Fibroblast of peridontal ligament (primary cell): ENCODE measurements at regions not wholly inside any gene's neighbourhood (a gene's known extent, or its start where the extent isn't known, plus 50 kb on each side); places are given as distances from the start of the nearest gene placed in this dataset.

Experiments used
- DNase-seq: peaks from one replicate; pipeline ENCODE4 v3.0.0-alpha.2; 2010; ENCODE audit errors: extremely low read depth

- no peak for DNase-seq
Observed at GRCh38 chr12:30507576-30507975, 188.1 kb downstream of the IPO8 start.

- no peak for DNase-seq
Observed at GRCh38 chr12:30506411-30506810, 189.3 kb downstream of the IPO8 start.

GRCh38 chr12:30501718-30502117, 194.0 kb downstream of the IPO8 start:
- DNase-seq = no peak

GRCh38 chr12:30500532-30500931, 195.1 kb downstream of the IPO8 start:
- DNase-seq = no peak

- DNase-seq = no peak
Observed at GRCh38 chr12:30485230-30485890, 210.3 kb downstream of the IPO8 start.

GRCh38 chr12:30484658-30485057, 211.0 kb downstream of the IPO8 start:
- no peak for DNase-seq

- DNase-seq = no peak
Observed at GRCh38 chr12:30482650-30483049, 213.0 kb downstream of the IPO8 start.

GRCh38 chr12:30473274-30473673, 222.4 kb downstream of the IPO8 start:
- no peak for DNase-seq

DNA sequence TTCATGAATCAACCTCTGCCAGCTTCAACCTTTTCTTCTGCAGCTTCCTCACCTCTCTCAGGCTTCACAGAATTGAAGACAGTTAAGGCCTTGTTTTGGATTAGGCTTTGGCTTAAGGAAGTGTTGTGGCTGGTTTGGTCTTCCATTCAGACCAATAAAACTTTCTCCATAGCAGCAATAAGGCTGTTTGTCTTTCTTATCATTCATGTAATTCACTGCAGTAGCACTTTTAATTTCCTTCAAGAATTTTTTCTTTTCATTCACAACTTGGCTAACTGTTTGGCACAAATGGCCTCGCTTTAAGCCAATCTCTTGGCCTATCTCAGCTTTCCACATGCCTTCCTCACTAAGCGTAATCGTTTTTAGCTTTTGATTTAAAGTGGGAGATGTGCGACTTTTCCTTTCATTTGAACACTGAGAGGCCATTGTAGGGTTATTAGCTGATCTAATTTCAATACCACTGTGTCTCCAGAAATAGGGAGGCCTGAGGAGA, 229.5 kb downstream of the IPO8 start:
- DNase-seq = no peak

DNA sequence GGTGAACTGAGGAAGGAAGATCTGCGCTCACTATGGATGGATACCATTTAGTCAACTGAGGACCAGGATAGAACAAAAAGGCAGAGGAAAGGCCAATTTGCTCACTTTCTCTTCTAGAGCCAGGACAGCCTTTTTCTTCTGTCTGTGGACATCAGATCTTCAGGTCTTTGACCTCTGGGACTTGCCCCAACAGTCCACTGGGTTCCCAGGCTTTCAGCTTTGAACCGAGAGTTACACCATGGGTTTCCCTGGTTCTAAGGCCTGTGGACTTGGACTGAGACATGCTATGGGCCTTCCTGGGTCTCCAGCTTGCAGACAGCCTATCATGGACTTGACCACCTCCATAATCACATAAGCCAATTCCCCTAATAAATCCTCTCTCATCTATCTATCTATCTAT, 232.0 kb downstream of the IPO8 start:
- no peak for DNase-seq

GRCh38 chr12:30462249-30462648, 233.4 kb downstream of the IPO8 start:
- DNase-seq = no peak

DNA sequence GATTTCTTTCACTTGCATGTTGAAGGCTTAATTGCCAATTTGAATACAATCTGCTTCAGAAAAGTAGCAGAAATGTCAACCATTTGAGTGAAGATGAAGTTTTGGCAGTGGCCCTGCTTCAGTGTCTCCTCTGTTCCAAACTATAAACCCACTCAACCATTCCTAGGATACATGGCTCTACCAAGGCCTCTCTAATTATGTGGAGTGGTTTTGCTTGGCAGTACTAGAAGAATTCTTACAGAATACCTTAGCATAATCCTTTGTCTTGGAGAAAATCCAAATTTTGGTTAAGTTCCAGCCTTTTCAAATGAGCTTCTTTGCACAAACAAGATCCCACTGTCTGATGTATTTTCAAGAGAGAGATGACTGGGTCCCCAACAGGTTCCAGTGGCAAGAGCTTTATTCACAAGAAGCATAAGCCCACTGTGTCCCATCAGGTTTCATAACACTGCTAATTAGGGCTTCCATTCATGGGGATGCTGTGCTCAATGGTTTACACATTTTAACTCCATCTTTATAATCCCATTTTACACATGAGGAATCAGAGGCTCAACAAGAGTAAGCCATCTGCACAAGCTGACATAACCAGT, 234.5 kb downstream of the IPO8 start:
- no peak for DNase-seq

GRCh38 chr12:30458453-30458852, 237.2 kb downstream of the IPO8 start:
- no peak for DNase-seq

GRCh38 chr12:30457621-30458289, 237.9 kb downstream of the IPO8 start:
- peak; percentile 63 for DNase-seq

GRCh38 chr12:30450872-30451271, 244.8 kb downstream of the IPO8 start:
- no peak for DNase-seq

DNA sequence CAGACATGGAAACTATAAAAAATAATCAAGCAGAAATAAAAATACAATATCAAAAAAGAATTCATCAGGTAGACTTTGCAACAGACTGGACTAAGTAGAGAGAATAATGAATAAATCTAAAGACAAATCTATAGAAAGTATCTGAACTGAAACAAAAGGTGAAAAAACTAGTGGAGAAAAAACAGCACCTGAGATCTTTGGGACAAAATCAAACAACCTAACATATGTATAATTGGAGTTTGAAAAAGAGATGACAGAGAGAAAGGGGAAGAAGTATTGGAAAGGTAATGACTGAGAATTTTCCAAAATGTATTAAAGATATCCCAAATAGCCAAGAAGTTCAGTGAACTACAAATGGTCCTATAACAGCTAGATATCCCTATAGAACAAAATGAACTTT, 245.4 kb downstream of the IPO8 start:
- DNase-seq = no peak

DNA sequence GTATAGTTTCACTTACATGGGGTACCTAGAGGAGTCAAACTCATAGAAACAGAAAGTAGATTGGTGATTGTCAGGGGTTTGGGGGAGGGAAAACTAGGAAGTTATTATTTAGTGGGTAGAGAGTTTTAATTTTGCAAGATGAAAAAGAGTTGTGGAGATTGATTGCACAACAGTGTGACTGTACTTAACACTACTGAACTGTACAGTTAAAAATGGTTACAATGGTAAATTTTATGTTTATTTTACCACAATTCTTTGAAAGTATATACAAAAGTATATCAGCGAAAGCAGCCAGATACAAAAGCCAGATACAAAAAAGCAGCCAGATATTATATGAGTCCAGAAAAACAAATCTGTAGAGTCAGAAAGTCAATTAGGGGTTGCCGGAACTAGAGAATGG, 247.6 kb downstream of the IPO8 start:
- no peak for DNase-seq

DNA sequence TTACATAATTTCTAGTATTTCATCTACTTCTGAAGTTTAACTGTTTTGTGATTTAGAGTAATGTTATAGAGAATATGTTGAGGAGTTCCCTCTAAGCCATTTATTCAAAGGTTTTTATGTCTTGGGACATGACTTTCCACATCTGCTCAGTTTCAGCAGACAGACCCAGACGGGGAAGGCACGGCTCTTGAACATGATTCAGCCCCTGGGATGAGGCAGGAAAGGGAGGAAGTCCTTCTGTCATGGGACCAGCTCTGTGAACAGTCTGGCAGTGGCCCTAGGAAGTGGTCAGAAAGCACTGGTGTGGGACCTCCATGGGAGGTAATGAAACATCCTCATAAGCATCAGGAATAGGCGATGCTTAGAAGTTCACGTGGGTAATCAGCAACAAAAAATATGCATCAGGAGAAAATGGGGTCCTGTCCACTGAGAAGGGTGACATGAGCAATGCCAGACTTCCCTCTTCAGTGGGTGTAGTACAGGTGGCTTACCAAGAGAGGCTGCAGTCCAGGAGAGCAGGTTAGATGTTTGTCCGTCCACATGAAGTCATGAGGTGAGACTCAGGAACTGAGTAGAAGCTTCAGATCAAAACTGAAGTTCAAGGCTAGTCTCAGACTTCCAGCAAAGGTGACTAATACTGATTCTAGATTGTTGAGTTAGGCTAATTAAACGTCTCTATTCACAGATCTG, 248.5 kb downstream of the IPO8 start:
- no peak for DNase-seq

- DNase-seq = no peak
Observed at GRCh38 chr12:30442461-30442860, 253.2 kb downstream of the IPO8 start.

DNA sequence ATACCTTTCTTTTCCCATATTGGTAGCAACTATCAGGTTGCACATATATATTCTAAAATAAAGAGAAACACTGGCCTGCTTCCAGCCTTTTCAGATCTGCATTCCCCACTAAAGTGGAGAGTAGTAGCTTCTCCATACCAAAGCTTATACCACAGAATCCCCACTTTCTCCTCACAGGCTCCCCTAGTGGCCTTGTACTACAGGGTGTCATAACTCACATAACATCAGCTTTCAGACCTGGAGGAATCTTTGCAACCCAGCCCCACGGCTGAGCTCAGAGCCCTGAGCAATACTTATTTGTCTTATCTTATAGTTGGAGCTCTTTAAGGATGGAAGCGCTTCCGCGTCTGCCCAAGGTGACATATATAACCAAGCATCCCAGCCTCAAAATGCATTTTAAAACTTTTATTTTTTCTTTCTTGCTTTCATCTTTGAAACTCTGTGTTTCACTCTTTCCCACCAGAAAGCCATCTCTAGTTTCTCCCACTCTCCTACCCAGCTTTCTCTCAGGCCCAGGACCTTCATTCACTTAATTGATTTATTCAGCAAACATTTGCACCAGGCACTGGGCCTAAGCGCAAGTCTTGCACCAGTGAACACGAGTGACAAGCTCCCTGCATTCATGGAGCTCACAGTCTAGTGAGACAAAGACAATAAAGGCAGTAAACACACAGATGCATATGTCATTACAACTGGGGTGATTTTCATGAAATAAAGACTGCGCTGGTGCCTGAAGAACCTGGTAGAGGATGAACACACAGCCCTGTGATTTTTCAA, 254.7 kb downstream of the IPO8 start:
- DNase-seq = peak; percentile 29

- no peak for DNase-seq
Observed at GRCh38 chr12:30439201-30439600, 256.5 kb downstream of the IPO8 start.

DNA sequence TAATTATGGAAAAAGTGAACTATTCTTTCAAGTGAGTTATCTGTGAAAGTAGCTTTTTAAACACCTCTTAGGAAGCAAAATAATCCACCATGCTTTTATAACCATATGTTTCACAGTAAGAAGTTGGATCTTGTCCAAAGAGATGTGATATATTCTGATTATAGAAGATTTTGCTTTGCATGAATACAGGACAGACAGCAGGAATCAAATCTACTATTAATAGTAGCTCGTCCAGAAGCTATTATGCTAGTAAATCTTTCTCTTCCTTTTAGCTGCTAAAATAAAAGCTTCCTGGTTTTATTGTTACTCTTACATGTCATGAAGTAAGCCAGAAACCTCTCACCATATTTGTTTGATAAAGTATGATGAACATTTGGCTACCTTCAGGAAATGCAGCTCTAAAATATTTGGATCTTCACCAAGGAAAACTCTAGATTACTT, 257.0 kb downstream of the IPO8 start:
- no peak for DNase-seq
